Stomach (tissue), 4 donors: ENCODE measurements at regions not wholly inside any gene's neighbourhood (a gene's known extent, or its start where the extent isn't known, plus 50 kb on each side); places are given as distances from the start of the nearest gene placed in this dataset.

Source experiments
- EP300 ChIP-seq: sonication (generic); formaldehyde crosslinking; IDR thresholded peaks from one replicate; pipeline ENCODE4 v1.6.1; 2017; ENCODE audit warnings: antibody characterized with exemption
- TF ChIP-seq, protein P1 (sequence below), 7 experiments: fragments of 450-650 bp in 4 of 7; fragments of 200-600 bp in 3 of 7; sonication (generic) in 3 of 7; IDR thresholded peaks; one replicate each; pipeline ENCODE4 v1.5.1; 2016 to 2019; ENCODE audit warnings: antibody characterized with exemption in 7 of 7, control low read depth in 2 of 7, mild to moderate bottlenecking in 1 of 7

DNA sequence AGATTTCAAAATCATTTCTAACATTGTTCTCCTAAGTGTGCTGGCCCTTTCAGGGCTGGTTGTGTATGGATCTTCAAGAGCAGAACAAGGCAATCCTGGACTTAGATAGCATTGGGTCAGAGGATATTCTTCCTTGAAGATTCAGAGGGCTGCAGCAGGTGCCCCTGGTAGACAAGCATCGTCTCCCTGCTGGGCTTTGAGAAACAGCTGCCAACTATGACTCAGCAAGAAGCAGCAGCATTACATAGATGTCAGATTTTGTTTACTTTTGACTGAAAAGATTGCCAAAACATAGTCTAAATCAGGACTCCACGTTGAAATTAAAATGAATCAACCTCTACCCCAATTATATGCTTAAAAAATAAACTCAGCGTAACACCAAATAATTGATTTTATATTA, 618.8 kb downstream of the SOCS6 start:
- TF ChIP-seq, protein P1, sequence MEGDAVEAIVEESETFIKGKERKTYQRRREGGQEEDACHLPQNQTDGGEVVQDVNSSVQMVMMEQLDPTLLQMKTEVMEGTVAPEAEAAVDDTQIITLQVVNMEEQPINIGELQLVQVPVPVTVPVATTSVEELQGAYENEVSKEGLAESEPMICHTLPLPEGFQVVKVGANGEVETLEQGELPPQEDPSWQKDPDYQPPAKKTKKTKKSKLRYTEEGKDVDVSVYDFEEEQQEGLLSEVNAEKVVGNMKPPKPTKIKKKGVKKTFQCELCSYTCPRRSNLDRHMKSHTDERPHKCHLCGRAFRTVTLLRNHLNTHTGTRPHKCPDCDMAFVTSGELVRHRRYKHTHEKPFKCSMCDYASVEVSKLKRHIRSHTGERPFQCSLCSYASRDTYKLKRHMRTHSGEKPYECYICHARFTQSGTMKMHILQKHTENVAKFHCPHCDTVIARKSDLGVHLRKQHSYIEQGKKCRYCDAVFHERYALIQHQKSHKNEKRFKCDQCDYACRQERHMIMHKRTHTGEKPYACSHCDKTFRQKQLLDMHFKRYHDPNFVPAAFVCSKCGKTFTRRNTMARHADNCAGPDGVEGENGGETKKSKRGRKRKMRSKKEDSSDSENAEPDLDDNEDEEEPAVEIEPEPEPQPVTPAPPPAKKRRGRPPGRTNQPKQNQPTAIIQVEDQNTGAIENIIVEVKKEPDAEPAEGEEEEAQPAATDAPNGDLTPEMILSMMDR (IDR thresholded peaks at IDR 0.05) = no peak
- TF ChIP-seq EP300 = no peak
